ENCODE measurements at regions not wholly inside any gene's neighbourhood (a gene's known extent, or its start where the extent isn't known, plus 50 kb on each side); places are given as distances from the start of the nearest gene placed in this dataset.

GRCh38 chr9:4386819-4387218 lies 87.0 kb upstream of the GLIS3 start:
- no peaks in the 10 kb centered on the region for H3K79me2 ChIP-seq (ENCODE audit: control insufficient read depth, insufficient read depth, low read length, unreplicated experiment)
- no peak overlapping the region for H3K4me3 ChIP-seq (ENCODE audit: low read depth, low read length)
- H3K4me1 ChIP-seq (ENCODE audit: control insufficient read depth, insufficient read depth, low read length, unreplicated experiment), result peaks cover 12% of the 10 kb centered on the region
- H3K27me3 ChIP-seq (ENCODE audit: insufficient read depth, low read length), result no peaks in the 10 kb centered on the region
- peak overlapping the region; percentile 32 for H2AFZ ChIP-seq (ENCODE audit: low read length, unreplicated experiment)
- H3K36me3 ChIP-seq (ENCODE audit: insufficient read depth, low read length), result no peaks in the 10 kb centered on the region
- no peak overlapping the region for H3K27ac ChIP-seq (ENCODE audit: low read depth, low read length)

GRCh38 chr9:4384750-4385149 lies 84.9 kb upstream of the GLIS3 start:
- no peak overlapping the region for H3K27ac ChIP-seq (ENCODE audit: low read depth, low read length)
- H3K27me3 ChIP-seq (ENCODE audit: insufficient read depth, low read length), result no peaks in the 10 kb centered on the region
- H3K36me3 ChIP-seq (ENCODE audit: insufficient read depth, low read length), result no peaks in the 10 kb centered on the region

GRCh38 chr9:4382722-4383317 lies 83.0 kb upstream of the GLIS3 start:
- Histone ChIP-seq H3K27ac (ENCODE audit: low read depth, low read length) (no peak overlapping the region), H2AFZ (ENCODE audit: low read length, unreplicated experiment) (no peak overlapping the region), H3K4me3 (ENCODE audit: low read depth, low read length) (no peak overlapping the region), H3K36me3 (ENCODE audit: insufficient read depth, low read length) (no peaks in the 10 kb centered on the region), H3K79me2 (ENCODE audit: control insufficient read depth, insufficient read depth, low read length, unreplicated experiment) (no peaks in the 10 kb centered on the region), H3K27me3 (ENCODE audit: insufficient read depth, low read length) (no peaks in the 10 kb centered on the region), H3K4me1 (ENCODE audit: control insufficient read depth, insufficient read depth, low read length, unreplicated experiment) (peaks cover 7% of the 10 kb centered on the region)

More at GRCh38 chr9:4384750-4385149, 84.9 kb upstream of the GLIS3 start:
- H2AFZ ChIP-seq (ENCODE audit: low read length, unreplicated experiment), result no peak overlapping the region
- no peak overlapping the region for H3K4me3 ChIP-seq (ENCODE audit: low read depth, low read length)
- no peaks in the 10 kb centered on the region for H3K79me2 ChIP-seq (ENCODE audit: control insufficient read depth, insufficient read depth, low read length, unreplicated experiment)
- peaks cover 10% of the 10 kb centered on the region for H3K4me1 ChIP-seq (ENCODE audit: control insufficient read depth, insufficient read depth, low read length, unreplicated experiment)

GRCh38 chr9:4381744-4382143 lies 81.9 kb upstream of the GLIS3 start:
- H3K4me3 ChIP-seq (ENCODE audit: low read depth, low read length), result no peak overlapping the region

GRCh38 chr9:4380406-4380805 lies 80.5 kb upstream of the GLIS3 start:
- Histone ChIP-seq H3K27me3 (ENCODE audit: insufficient read depth, low read length) (no peaks in the 10 kb centered on the region), H3K79me2 (ENCODE audit: control insufficient read depth, insufficient read depth, low read length, unreplicated experiment) (no peaks in the 10 kb centered on the region), H3K4me1 (ENCODE audit: control insufficient read depth, insufficient read depth, low read length, unreplicated experiment) (peaks cover 8% of the 10 kb centered on the region), H2AFZ (ENCODE audit: low read length, unreplicated experiment) (no peak overlapping the region), H3K27ac (ENCODE audit: low read depth, low read length) (no peak overlapping the region), H3K36me3 (ENCODE audit: insufficient read depth, low read length) (no peaks in the 10 kb centered on the region), H3K4me3 (ENCODE audit: low read depth, low read length) (no peak overlapping the region)

More at GRCh38 chr9:4381744-4382143, 81.9 kb upstream of the GLIS3 start:
- Histone ChIP-seq H3K27me3 (ENCODE audit: insufficient read depth, low read length) (no peaks in the 10 kb centered on the region), H3K27ac (ENCODE audit: low read depth, low read length) (no peak overlapping the region), H3K4me1 (ENCODE audit: control insufficient read depth, insufficient read depth, low read length, unreplicated experiment) (peaks cover 4% of the 10 kb centered on the region), H3K36me3 (ENCODE audit: insufficient read depth, low read length) (no peaks in the 10 kb centered on the region), H3K79me2 (ENCODE audit: control insufficient read depth, insufficient read depth, low read length, unreplicated experiment) (no peaks in the 10 kb centered on the region), H2AFZ (ENCODE audit: low read length, unreplicated experiment) (no peak overlapping the region)

GRCh38 chr9:4375424-4376200 lies 75.7 kb upstream of the GLIS3 start:
- H3K4me1 ChIP-seq (ENCODE audit: control insufficient read depth, insufficient read depth, low read length, unreplicated experiment), result peaks cover 18% of the 10 kb centered on the region
- H3K4me3 ChIP-seq (ENCODE audit: low read depth, low read length), result peak overlapping the region; percentile 4; the same call in 1 of the 2 replicates
- peak overlapping the region; percentile 33 for H2AFZ ChIP-seq (ENCODE audit: low read length, unreplicated experiment)
- peak overlapping the region; percentile 54 for H3K27ac ChIP-seq (ENCODE audit: low read depth, low read length)
- H3K36me3 ChIP-seq (ENCODE audit: insufficient read depth, low read length), result no peaks in the 10 kb centered on the region
- H3K79me2 ChIP-seq (ENCODE audit: control insufficient read depth, insufficient read depth, low read length, unreplicated experiment), result no peaks in the 10 kb centered on the region
- no peaks in the 10 kb centered on the region for H3K27me3 ChIP-seq (ENCODE audit: insufficient read depth, low read length)

GRCh38 chr9:4371108-4371507 lies 71.2 kb upstream of the GLIS3 start:
- Histone ChIP-seq H3K36me3 (ENCODE audit: insufficient read depth, low read length) (no peaks in the 10 kb centered on the region), H3K79me2 (ENCODE audit: control insufficient read depth, insufficient read depth, low read length, unreplicated experiment) (no peaks in the 10 kb centered on the region), H3K27ac (ENCODE audit: low read depth, low read length) (peak overlapping the region; percentile 36; the same call in 1 of the 2 replicates), H3K4me1 (ENCODE audit: control insufficient read depth, insufficient read depth, low read length, unreplicated experiment) (peaks cover 21% of the 10 kb centered on the region), H2AFZ (ENCODE audit: low read length, unreplicated experiment) (peak overlapping the region; percentile 70), H3K4me3 (ENCODE audit: low read depth, low read length) (no peak overlapping the region), H3K27me3 (ENCODE audit: insufficient read depth, low read length) (no peaks in the 10 kb centered on the region)

- Histone ChIP-seq H3K36me3 (ENCODE audit: insufficient read depth, low read length) (no peaks in the 10 kb centered on the region), H3K27ac (ENCODE audit: low read depth, low read length) (peak overlapping the region; percentile 36; the same call in 1 of the 2 replicates), H3K4me3 (ENCODE audit: low read depth, low read length) (no peak overlapping the region), H3K27me3 (ENCODE audit: insufficient read depth, low read length) (no peaks in the 10 kb centered on the region), H3K79me2 (ENCODE audit: control insufficient read depth, insufficient read depth, low read length, unreplicated experiment) (no peaks in the 10 kb centered on the region), H3K4me1 (ENCODE audit: control insufficient read depth, insufficient read depth, low read length, unreplicated experiment) (peaks cover 15% of the 10 kb centered on the region), H2AFZ (ENCODE audit: low read length, unreplicated experiment) (no peak overlapping the region)
Measured at GRCh38 chr9:4370501-4370900, 70.6 kb upstream of the GLIS3 start.

- Histone ChIP-seq H3K4me1 (ENCODE audit: control insufficient read depth, insufficient read depth, low read length, unreplicated experiment) (peaks cover 7% of the 10 kb centered on the region), H3K36me3 (ENCODE audit: insufficient read depth, low read length) (no peaks in the 10 kb centered on the region), H3K79me2 (ENCODE audit: control insufficient read depth, insufficient read depth, low read length, unreplicated experiment) (no peaks in the 10 kb centered on the region), H3K27ac (ENCODE audit: low read depth, low read length) (no peak overlapping the region), H3K4me3 (ENCODE audit: low read depth, low read length) (no peak overlapping the region), H2AFZ (ENCODE audit: low read length, unreplicated experiment) (no peak overlapping the region), H3K27me3 (ENCODE audit: insufficient read depth, low read length) (no peaks in the 10 kb centered on the region)
Measured at GRCh38 chr9:4366591-4367330, 66.9 kb upstream of the GLIS3 start.

GRCh38 chr9:4365055-4365454 lies 65.2 kb upstream of the GLIS3 start:
- Histone ChIP-seq H3K79me2 (ENCODE audit: control insufficient read depth, insufficient read depth, low read length, unreplicated experiment) (no peaks in the 10 kb centered on the region), H2AFZ (ENCODE audit: low read length, unreplicated experiment) (no peak overlapping the region), H3K27ac (ENCODE audit: low read depth, low read length) (no peak overlapping the region), H3K27me3 (ENCODE audit: insufficient read depth, low read length) (no peaks in the 10 kb centered on the region), H3K4me1 (ENCODE audit: control insufficient read depth, insufficient read depth, low read length, unreplicated experiment) (peaks cover under 1% of the 10 kb centered on the region), H3K36me3 (ENCODE audit: insufficient read depth, low read length) (no peaks in the 10 kb centered on the region), H3K4me3 (ENCODE audit: low read depth, low read length) (no peak overlapping the region)

Data from ACC112 (cell line).